Right renal cortex interstitium (tissue), 3 donors: ENCODE measurements at regions not wholly inside any gene's neighbourhood (a gene's known extent, or its start where the extent isn't known, plus 50 kb on each side); places are given as distances from the start of the nearest gene placed in this dataset.

Source experiments
- DNase-seq, 3 donors: peaks; one replicate each; pipeline ENCODE4 v3.0.0-alpha.2; 2013; ENCODE audit warnings: low read depth in 3 of 3, low spot score in 2 of 3

DNA sequence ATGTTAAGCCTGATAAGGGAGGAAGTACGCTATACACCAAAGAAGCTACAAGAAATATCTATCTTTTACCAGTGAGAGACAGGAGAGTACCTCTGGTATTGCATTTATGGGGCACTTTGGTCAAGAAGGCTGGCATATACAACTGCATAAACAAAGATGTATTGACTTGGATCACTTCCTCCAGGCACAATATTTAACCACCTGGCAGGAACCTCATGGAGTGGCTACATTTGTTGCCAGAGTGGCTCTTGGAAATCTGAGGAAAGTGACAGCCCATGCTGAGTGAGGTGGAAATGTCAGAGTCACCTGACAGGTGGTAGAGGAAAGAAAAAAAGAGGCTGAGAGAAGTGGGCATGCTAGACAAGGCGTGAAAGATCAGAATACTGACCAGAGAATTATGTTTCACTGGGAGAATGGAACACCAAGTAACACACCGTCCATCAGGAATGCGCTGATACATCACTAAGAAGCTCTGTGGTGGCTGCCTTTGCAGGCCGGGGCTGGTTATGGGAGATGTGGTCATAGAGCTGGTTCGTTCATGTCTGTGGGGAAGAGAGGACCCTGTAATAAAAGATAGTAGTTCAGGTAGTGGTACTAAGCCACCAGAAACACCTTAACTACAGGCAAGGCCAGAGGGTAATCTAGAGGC is 61.4 kb upstream of the UFL1 start:
- DNase-seq, result no peak

DNA sequence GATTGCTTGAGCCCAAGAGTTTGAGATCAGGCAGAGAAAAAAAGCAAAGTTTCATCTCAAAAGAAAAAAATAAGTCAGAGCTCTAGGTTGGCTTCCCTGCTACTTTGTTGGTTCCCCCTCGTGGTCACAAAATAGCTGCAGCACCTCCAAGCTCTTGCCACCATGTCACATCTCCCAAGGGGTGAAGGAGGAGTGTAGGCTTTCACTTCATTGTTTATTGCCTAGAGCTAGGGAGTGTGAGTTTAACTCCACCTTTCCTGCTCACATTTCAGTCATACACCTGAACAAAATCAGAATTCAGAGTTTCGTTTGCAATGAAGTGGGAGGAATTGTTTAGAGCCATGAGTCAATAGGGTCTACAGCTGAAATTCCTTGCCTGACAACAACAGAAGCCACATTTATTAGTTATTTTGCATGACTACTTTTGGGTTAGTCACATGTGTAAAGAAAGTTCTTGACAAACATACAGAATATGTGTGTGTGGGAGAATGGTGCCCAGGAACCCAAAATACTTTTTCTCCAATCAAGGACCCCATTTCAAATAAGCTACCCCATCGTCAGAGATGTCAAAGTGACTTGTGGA is 56.2 kb upstream of the UFL1 start:
- DNase-seq, result no peak

- DNase-seq, result no peak
These were observed 55.3 kb upstream of the UFL1 start for GRCh38 chr6:96466147-96466863.

DNA sequence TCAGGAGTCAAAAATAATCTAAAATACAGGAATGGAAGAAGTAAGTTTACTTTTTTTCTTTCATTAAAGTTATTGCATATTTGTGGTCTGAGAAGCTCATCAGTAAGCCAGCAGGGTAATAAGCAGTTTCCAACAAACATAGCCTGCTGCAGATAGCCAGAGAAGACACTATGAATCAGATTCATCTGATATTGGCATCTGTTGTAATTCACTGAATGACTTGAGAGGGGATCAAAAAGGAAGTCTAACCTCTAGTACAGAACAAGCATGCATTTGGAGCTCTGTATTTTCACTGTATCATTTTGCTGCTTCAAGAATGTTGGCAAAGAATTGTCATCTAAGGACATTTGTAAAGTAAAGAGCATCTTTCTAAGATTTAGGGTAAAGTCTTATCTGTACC is 53.8 kb upstream of the UFL1 start:
- no peak for DNase-seq

GRCh38 chr6:96468281-96468680 is 53.3 kb upstream of the UFL1 start:
- DNase-seq, result no peak

DNA sequence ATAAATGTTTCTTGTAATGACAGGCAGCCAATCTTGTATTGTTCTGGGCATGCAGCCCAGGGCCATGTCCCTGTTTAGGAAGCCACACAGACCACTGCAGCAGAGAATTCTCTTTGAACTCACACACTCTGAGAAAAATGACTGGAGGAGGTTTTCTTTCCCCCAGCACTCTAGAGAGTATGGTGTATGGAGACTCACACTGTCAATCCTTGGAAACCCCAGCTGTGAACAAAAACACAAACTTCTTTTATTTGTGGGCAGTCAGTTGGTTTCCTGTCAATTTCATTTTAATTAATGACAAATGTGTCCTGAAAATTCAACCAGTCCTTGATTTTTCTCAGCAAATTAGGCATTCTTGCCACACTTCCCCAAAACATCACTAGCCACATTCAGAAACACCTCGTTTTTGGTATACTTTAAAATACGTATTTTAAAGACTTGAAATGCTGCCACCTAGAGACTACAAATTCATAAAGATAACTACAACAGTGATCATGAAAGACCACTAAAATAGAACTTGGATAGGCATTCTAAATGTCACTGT is 52.9 kb upstream of the UFL1 start:
- DNase-seq, result no peak

- DNase-seq, result no peak
These were observed 52.3 kb upstream of the UFL1 start for GRCh38 chr6:96469312-96469711.

GRCh38 chr6:96470296-96470695 is 51.3 kb upstream of the UFL1 start:
- DNase-seq, result no peak
